HG03521 (cell line): ENCODE measurements at regions not wholly inside any gene's neighbourhood (a gene's known extent, or its start where the extent isn't known, plus 50 kb on each side); places are given as distances from the start of the nearest gene placed in this dataset.
"Not testable (repeated sequence)": the region's sequence is repeated elsewhere in the genome, so short reads cannot be mapped to it uniquely, and the experiment has no call there.

ENCODE experiments used
- ATAC-seq: cut with Tn5 transposase; IDR thresholded peaks from one replicate; pipeline ENCODE4 v1.9.1; 2021; ENCODE audit warnings: mild to moderate bottlenecking, moderate library complexity; ENCODE audit not compliant: unreplicated experiment

- no peak for ATAC-seq
Measured at GRCh38 chr6:21769405-21769861, 175.9 kb downstream of the SOX4 start.

- no peak for ATAC-seq
Measured at GRCh38 chr6:21769968-21770367, 176.4 kb downstream of the SOX4 start.

- no peak for ATAC-seq
Measured at GRCh38 chr6:21771626-21772320, 178.2 kb downstream of the SOX4 start.

GRCh38 chr6:21772477-21772876 is 178.9 kb downstream of the SOX4 start:
- no peak for ATAC-seq

- ATAC-seq = no peak
Measured at GRCh38 chr6:21772884-21773575, 179.5 kb downstream of the SOX4 start.

GRCh38 chr6:21773576-21773968 is 180.0 kb downstream of the SOX4 start:
- ATAC-seq = no peak

GRCh38 chr6:21777846-21778245 is 184.3 kb downstream of the SOX4 start:
- no peak for ATAC-seq

- ATAC-seq = no peak
Measured at GRCh38 chr6:21780141-21780540, 186.6 kb downstream of the SOX4 start.

- no peak for ATAC-seq
Measured at GRCh38 chr6:21780679-21781078, 187.1 kb downstream of the SOX4 start.

- ATAC-seq = no peak
Measured at GRCh38 chr6:21781128-21781527, 187.6 kb downstream of the SOX4 start.

- ATAC-seq = no peak
Measured at GRCh38 chr6:21785164-21785563, 191.6 kb downstream of the SOX4 start.

GRCh38 chr6:21791056-21791455 is 197.5 kb downstream of the SOX4 start:
- ATAC-seq = no peak

GRCh38 chr6:21791581-21791980 is 198.0 kb downstream of the SOX4 start:
- no peak for ATAC-seq

- no peak for ATAC-seq
Measured at GRCh38 chr6:21792177-21792576, 198.6 kb downstream of the SOX4 start.

GRCh38 chr6:21796979-21797378 is 203.4 kb downstream of the SOX4 start:
- not testable (repeated sequence) for ATAC-seq

- ATAC-seq = no peak
Measured at GRCh38 chr6:21798468-21798867, 204.9 kb downstream of the SOX4 start.

GRCh38 chr6:21800330-21800729 is 206.8 kb downstream of the SOX4 start:
- ATAC-seq = no peak

- no peak for ATAC-seq
Measured at GRCh38 chr6:21800948-21801438, 207.4 kb downstream of the SOX4 start.

- ATAC-seq = no peak
Measured at GRCh38 chr6:21801446-21802174, 208.1 kb downstream of the SOX4 start.

- ATAC-seq = no peak
Measured at GRCh38 chr6:21802175-21802822, 208.7 kb downstream of the SOX4 start.

- no peak for ATAC-seq
Measured at GRCh38 chr6:21804941-21805610, 211.5 kb downstream of the SOX4 start.
